Testis (tissue), 2 donors: ENCODE measurements at regions not wholly inside any gene's neighbourhood (a gene's known extent, or its start where the extent isn't known, plus 50 kb on each side); places are given as distances from the start of the nearest gene placed in this dataset.

Experiments
- DNase-seq: peaks from one replicate; pipeline ENCODE4 v3.0.0-alpha.2; 2019
- H3K27ac ChIP-seq, 2 donors: fragments of 200-600 bp; sonication (generic); one replicate each; pipeline ENCODE4 v1.5.1; 2019
- H3K27me3 ChIP-seq: fragments of 200-600 bp; sonication (generic); one replicate; pipeline ENCODE4 v1.5.1; 2019
- H3K36me3 ChIP-seq: fragments of 200-600 bp; sonication (generic); one replicate; pipeline ENCODE4 v1.5.1; 2017; ENCODE audit warnings: low read depth; ENCODE audit errors: missing control alignments
- H3K4me1 ChIP-seq: fragments of 200-600 bp; sonication (generic); one replicate; pipeline ENCODE4 v1.5.1; 2019
- H3K4me3 ChIP-seq, 2 donors: fragments of 200-600 bp; sonication (generic); one replicate each; pipeline ENCODE4 v1.5.1; 2017 to 2019
- H3K9me3 ChIP-seq: fragments of 200-600 bp; sonication (generic); one replicate; pipeline ENCODE4 v1.5.1; 2017
- POLR2A ChIP-seq: fragments of 450-650 bp; IDR thresholded peaks from one replicate; pipeline ENCODE4 v1.6.1; 2017; ENCODE audit warnings: antibody characterized with exemption, mild to moderate bottlenecking, moderate library complexity
- WGBS, 2 donors: methylation state at CpG; one replicate each; pipeline ENCODE4 v1.1.5; 2018; 5-methylcytosine and 5-hydroxymethylcytosine counted together
- intact Hi-C: fragments of 100-400 bp; cut with DNase I; formaldehyde crosslinking; loops from one replicate; pipeline ENCODE4 v1.15.1; 2023; ENCODE audit warnings: low total_unique reads
- TF ChIP-seq, protein P1 (sequence below), 3 experiments: fragments of 450-650 bp in 2 of 3; fragments of 200-600 bp in 1 of 3; sonication (generic) in 1 of 3; IDR thresholded peaks; one replicate each; pipeline ENCODE4 v1.5.1; 2016 to 2019; ENCODE audit warnings: antibody characterized with exemption in 3 of 3, mild to moderate bottlenecking in 2 of 3, moderate library complexity in 1 of 3

DNA sequence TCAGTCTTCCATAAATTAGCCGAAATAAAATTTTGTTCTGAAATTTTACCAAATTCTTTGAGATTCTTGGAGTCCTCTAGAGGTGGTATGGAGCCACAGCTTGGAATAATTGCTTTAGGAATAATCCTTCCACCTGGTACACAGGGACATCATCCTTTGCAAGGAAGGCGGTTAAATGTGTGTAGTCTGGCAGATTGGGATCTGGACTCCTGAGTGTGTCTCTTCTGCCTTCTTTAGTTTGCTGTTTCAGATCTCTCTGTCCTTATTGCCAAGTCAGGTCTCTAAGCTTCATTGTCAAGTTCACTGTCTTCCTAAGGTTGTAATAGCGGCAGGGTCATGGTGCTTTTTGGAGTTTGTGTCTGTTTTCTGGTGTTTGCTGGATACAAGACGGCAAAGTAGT is 393.9 kb upstream of the RGS6 start:
- intact Hi-C loops, result no loop called here
- H3K4me3 ChIP-seq, result no peak overlapping the region
- H3K27ac ChIP-seq, result peak overlapping the region; percentile 12 to 33
- 64 to 65% methylated on average over 4 of the region's 4 CpGs for WGBS, 2 donors
- H3K9me3 ChIP-seq, result no peaks in the 10 kb centered on the region
- H3K27me3 ChIP-seq, result no peaks in the 10 kb centered on the region
- DNase-seq, result no peak
- no peaks in the 10 kb centered on the region for H3K36me3 ChIP-seq
- peaks cover 49% of the 10 kb centered on the region for H3K4me1 ChIP-seq
- TF ChIP-seq POLR2A, result no peak
- TF ChIP-seq, protein P1, sequence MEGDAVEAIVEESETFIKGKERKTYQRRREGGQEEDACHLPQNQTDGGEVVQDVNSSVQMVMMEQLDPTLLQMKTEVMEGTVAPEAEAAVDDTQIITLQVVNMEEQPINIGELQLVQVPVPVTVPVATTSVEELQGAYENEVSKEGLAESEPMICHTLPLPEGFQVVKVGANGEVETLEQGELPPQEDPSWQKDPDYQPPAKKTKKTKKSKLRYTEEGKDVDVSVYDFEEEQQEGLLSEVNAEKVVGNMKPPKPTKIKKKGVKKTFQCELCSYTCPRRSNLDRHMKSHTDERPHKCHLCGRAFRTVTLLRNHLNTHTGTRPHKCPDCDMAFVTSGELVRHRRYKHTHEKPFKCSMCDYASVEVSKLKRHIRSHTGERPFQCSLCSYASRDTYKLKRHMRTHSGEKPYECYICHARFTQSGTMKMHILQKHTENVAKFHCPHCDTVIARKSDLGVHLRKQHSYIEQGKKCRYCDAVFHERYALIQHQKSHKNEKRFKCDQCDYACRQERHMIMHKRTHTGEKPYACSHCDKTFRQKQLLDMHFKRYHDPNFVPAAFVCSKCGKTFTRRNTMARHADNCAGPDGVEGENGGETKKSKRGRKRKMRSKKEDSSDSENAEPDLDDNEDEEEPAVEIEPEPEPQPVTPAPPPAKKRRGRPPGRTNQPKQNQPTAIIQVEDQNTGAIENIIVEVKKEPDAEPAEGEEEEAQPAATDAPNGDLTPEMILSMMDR (IDR thresholded peaks at IDR 0.05), result no peak

DNA sequence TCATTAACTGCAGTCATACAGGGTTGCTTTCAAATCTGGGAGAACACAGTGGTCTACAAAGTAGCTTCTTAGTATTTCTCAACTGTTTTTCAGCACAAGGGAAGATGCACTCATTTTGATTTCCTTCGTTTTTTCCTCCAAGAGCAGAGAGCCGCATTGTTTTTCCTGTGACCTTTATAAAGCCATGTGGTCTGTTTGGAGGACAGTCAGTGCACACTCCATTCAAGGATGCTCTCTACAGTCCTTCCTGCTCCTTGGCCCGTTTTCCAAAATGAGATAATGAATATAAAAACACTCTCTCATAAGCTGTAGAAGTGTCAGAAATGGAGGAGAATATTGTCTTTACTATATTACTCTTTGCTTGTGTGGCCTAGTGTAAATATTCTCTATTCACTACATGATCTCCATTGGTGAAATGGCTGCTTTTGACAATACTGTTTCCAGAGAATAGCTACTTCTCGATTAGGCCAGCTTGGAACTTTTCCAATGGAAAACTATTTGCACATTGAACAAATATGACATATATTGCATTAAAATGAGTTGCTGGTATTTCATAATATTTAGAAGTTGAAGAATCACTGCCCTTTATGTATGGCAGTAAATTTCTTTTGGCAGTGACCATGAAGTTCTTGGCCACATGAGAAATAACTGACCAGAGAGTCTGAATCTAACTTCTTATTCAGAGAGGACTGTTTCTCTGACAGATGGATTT is 393.1 kb upstream of the RGS6 start:
- H3K4me1 ChIP-seq, result peaks cover 49% of the 10 kb centered on the region
- no peak for DNase-seq
- H3K9me3 ChIP-seq, result no peaks in the 10 kb centered on the region
- 19 to 23% methylated on average over 4 of the region's 4 CpGs for WGBS, 2 donors
- no peaks in the 10 kb centered on the region for H3K27me3 ChIP-seq
- H3K27ac ChIP-seq, result peak overlapping the region; percentile 12 to 47
- TF ChIP-seq, protein P1 (IDR thresholded peaks at IDR 0.05), result no peak
- TF ChIP-seq POLR2A, result no peak
- intact Hi-C loops, result no loop called here
- H3K36me3 ChIP-seq, result no peaks in the 10 kb centered on the region
- no peak overlapping the region for H3K4me3 ChIP-seq

DNA sequence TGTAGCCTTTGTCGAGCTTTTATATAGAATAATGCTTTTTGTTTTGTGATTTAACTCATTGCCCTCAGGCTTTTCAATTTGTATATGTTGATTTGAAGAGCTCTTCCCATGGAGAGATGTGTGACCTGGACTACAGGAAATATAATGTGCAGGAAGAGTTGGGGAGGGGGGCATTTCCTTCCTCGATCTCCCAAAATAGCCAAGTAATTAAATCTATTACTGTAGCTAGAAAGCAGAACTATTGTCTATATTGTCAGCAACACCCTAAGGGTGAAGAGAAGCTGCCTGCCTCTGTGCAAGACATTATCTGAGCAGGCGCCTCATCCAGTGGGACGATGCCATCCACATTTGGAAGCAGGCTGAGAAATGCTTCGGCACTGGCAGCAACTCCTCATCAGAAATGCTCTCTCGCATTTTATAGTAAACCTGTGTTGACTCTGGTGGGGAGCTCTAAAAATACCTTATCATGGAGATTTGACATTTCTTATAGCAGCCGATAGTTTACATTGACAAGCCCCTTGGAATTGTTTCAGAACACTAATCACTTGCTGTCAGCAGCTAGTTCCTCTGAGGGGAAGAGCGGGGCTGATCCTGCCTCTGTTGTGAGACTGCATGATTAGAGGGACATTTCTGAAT is 392.5 kb upstream of the RGS6 start:
- 54 to 69% methylated on average over 8 of the region's 8 CpGs for WGBS, 2 donors
- H3K36me3 ChIP-seq, result no peaks in the 10 kb centered on the region

DNA sequence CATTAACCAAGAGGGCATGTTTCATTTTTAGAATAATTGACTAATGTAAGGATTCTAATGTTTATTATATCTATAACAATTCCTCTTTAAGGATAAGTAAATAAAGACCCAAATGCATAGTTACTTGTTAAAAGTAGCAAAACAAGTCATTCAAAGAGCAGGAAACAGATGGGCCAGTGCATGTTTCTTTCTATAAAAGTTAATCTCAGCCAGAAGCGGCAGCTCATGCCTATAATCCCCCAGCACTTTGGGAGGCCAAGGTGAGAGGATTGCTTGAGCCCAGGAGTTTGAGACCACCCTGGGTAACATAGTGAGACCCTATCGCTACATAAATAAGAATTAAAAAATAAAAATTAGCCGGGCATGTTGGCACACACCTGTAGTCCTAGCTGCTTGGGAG is 391.0 kb upstream of the RGS6 start:
- 76 to 83% methylated on average over 3 of the region's 3 CpGs for WGBS, 2 donors
- TF ChIP-seq, protein P1 (IDR thresholded peaks at IDR 0.05), result no peak
- TF ChIP-seq POLR2A, result no peak
- intact Hi-C loops, result no loop called here
- peak overlapping the region in 1 of 2 donors; percentile 3 for H3K27ac ChIP-seq
- H3K4me3 ChIP-seq, result no peak overlapping the region
- H3K27me3 ChIP-seq, result no peaks in the 10 kb centered on the region
- H3K4me1 ChIP-seq, result peaks cover 43% of the 10 kb centered on the region
- no peaks in the 10 kb centered on the region for H3K36me3 ChIP-seq
- DNase-seq, result no peak
- H3K9me3 ChIP-seq, result no peaks in the 10 kb centered on the region

More for the DNA sequence above, 392.5 kb upstream of the RGS6 start:
- Histone ChIP-seq H3K4me3 (no peak overlapping the region), H3K9me3 (no peaks in the 10 kb centered on the region), H3K4me1 (peaks cover 49% of the 10 kb centered on the region), H3K27ac (peak overlapping the region; percentile 12 to 47), H3K27me3 (no peaks in the 10 kb centered on the region)
- intact Hi-C loops, result no loop called here
- DNase-seq, result peak; percentile 40
- TF ChIP-seq POLR2A, result no peak
- TF ChIP-seq, protein P1 (IDR thresholded peaks at IDR 0.05), result no peak
